GM23338 (cell line): ENCODE measurements at regions not wholly inside any gene's neighbourhood (a gene's known extent, or its start where the extent isn't known, plus 50 kb on each side); places are given as distances from the start of the nearest gene placed in this dataset.

Source experiments
- CREB1 ChIP-seq: fragments of 250-450 bp; sonication (Bioruptor Pico); IDR thresholded peaks from 2 replicates; pipeline ENCODE4 v1.5.0; 2020; ENCODE audit warnings: low read depth, mild to moderate bottlenecking, moderate library complexity
- EZH2 ChIP-seq: fragments of 200-600 bp; sonication (generic); IDR thresholded peaks from one replicate; pipeline ENCODE4 v1.8.0; 2017; ENCODE audit warnings: antibody characterized with exemption, mild to moderate bottlenecking, low read depth; ENCODE audit not compliant: unreplicated experiment
- EZH2phosphoT487 ChIP-seq: fragments of 200-600 bp; sonication (generic); IDR thresholded peaks from one replicate; pipeline ENCODE4 v1.8.1; 2018; ENCODE audit warnings: antibody characterized with exemption; ENCODE audit not compliant: unreplicated experiment
- JUNB ChIP-seq: IDR thresholded peaks from one replicate; pipeline ENCODE4 v1.6.1; 2016; ENCODE audit warnings: antibody characterized with exemption; ENCODE audit not compliant: unreplicated experiment
- POLR2AphosphoS5 ChIP-seq: IDR thresholded peaks from 2 replicates; pipeline ENCODE4 v1.6.1; 2016; ENCODE audit warnings: antibody characterized with exemption, low read depth
- ZNF114 ChIP-seq: fragments of 250-450 bp; sonication (Bioruptor Pico); IDR thresholded peaks from 2 replicates; pipeline ENCODE4 v1.5.0; 2020; ENCODE audit warnings: mild to moderate bottlenecking, moderate library complexity
- ZNF331 ChIP-seq: fragments of 250-450 bp; sonication (Bioruptor Pico); IDR thresholded peaks from 2 replicates; pipeline ENCODE4 v1.5.0; 2020; ENCODE audit warnings: low read depth, mild to moderate bottlenecking, moderate library complexity
- TF ChIP-seq, protein P1 (sequence below): IDR thresholded peaks from 2 replicates; pipeline ENCODE4 v1.6.1; 2016; ENCODE audit warnings: antibody characterized with exemption
- TF ChIP-seq, protein P2 (sequence below), 2 experiments: fragments of 200-600 bp in 1 of 2; sonication (generic) in 1 of 2; conservative IDR thresholded peaks; 2 replicates each; pipeline versions ENCODE4 v1.5.1 to v1.6.1; 2016 to 2017; ENCODE audit warnings: antibody characterized with exemption in 2 of 2, low read depth in 2 of 2, mild to moderate bottlenecking in 2 of 2, moderate library complexity in 1 of 2
- TF ChIP-seq, protein P3 (sequence below): IDR thresholded peaks from one replicate; pipeline ENCODE4 v1.6.1; 2018; ENCODE audit warnings: antibody characterized with exemption; ENCODE audit not compliant: unreplicated experiment
- TF ChIP-seq, protein P4 (sequence below): fragments of 250-450 bp; sonication (Bioruptor Pico); IDR thresholded peaks from 2 replicates; pipeline ENCODE4 v1.5.0; 2020; ENCODE audit warnings: mild to moderate bottlenecking, moderate library complexity

DNA sequence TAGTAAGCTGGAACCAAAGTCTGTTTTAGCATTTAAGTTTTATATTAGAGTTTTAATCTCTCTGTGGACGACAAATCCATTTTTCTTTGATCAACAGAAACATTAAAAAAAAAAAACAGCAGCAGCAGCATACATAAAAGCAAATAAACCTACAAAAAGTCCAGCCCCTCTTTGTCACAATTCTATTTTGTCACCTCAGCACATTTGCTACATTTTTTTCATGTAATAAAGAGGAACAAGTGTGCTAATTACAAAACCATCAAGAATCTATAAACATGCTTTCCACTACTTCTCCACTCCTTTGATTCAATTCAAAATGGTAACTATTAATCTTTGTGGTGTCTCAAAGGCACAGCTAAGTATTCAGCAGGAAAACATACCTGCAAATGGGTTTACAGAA lies 259.8 kb upstream of the GNAI1 start:
- TF ChIP-seq, protein P1, sequence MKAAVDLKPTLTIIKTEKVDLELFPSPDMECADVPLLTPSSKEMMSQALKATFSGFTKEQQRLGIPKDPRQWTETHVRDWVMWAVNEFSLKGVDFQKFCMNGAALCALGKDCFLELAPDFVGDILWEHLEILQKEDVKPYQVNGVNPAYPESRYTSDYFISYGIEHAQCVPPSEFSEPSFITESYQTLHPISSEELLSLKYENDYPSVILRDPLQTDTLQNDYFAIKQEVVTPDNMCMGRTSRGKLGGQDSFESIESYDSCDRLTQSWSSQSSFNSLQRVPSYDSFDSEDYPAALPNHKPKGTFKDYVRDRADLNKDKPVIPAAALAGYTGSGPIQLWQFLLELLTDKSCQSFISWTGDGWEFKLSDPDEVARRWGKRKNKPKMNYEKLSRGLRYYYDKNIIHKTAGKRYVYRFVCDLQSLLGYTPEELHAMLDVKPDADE = no peak
- TF ChIP-seq, protein P2, sequence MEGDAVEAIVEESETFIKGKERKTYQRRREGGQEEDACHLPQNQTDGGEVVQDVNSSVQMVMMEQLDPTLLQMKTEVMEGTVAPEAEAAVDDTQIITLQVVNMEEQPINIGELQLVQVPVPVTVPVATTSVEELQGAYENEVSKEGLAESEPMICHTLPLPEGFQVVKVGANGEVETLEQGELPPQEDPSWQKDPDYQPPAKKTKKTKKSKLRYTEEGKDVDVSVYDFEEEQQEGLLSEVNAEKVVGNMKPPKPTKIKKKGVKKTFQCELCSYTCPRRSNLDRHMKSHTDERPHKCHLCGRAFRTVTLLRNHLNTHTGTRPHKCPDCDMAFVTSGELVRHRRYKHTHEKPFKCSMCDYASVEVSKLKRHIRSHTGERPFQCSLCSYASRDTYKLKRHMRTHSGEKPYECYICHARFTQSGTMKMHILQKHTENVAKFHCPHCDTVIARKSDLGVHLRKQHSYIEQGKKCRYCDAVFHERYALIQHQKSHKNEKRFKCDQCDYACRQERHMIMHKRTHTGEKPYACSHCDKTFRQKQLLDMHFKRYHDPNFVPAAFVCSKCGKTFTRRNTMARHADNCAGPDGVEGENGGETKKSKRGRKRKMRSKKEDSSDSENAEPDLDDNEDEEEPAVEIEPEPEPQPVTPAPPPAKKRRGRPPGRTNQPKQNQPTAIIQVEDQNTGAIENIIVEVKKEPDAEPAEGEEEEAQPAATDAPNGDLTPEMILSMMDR (conservative IDR thresholded peaks at IDR 0.05; ENCODE audit: low read depth in 2 of 2) = no peak
- TF ChIP-seq POLR2AphosphoS5 = no peak
- no peak for TF ChIP-seq EZH2
- TF ChIP-seq, protein P3, sequence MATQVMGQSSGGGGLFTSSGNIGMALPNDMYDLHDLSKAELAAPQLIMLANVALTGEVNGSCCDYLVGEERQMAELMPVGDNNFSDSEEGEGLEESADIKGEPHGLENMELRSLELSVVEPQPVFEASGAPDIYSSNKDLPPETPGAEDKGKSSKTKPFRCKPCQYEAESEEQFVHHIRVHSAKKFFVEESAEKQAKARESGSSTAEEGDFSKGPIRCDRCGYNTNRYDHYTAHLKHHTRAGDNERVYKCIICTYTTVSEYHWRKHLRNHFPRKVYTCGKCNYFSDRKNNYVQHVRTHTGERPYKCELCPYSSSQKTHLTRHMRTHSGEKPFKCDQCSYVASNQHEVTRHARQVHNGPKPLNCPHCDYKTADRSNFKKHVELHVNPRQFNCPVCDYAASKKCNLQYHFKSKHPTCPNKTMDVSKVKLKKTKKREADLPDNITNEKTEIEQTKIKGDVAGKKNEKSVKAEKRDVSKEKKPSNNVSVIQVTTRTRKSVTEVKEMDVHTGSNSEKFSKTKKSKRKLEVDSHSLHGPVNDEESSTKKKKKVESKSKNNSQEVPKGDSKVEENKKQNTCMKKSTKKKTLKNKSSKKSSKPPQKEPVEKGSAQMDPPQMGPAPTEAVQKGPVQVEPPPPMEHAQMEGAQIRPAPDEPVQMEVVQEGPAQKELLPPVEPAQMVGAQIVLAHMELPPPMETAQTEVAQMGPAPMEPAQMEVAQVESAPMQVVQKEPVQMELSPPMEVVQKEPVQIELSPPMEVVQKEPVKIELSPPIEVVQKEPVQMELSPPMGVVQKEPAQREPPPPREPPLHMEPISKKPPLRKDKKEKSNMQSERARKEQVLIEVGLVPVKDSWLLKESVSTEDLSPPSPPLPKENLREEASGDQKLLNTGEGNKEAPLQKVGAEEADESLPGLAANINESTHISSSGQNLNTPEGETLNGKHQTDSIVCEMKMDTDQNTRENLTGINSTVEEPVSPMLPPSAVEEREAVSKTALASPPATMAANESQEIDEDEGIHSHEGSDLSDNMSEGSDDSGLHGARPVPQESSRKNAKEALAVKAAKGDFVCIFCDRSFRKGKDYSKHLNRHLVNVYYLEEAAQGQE = no peak
- no peak for TF ChIP-seq EZH2phosphoT487
- no peak for TF ChIP-seq JUNB
- no peak for TF ChIP-seq CREB1
- TF ChIP-seq ZNF114 (CRISPR knock-in tag) = no peak
- TF ChIP-seq, protein P4, sequence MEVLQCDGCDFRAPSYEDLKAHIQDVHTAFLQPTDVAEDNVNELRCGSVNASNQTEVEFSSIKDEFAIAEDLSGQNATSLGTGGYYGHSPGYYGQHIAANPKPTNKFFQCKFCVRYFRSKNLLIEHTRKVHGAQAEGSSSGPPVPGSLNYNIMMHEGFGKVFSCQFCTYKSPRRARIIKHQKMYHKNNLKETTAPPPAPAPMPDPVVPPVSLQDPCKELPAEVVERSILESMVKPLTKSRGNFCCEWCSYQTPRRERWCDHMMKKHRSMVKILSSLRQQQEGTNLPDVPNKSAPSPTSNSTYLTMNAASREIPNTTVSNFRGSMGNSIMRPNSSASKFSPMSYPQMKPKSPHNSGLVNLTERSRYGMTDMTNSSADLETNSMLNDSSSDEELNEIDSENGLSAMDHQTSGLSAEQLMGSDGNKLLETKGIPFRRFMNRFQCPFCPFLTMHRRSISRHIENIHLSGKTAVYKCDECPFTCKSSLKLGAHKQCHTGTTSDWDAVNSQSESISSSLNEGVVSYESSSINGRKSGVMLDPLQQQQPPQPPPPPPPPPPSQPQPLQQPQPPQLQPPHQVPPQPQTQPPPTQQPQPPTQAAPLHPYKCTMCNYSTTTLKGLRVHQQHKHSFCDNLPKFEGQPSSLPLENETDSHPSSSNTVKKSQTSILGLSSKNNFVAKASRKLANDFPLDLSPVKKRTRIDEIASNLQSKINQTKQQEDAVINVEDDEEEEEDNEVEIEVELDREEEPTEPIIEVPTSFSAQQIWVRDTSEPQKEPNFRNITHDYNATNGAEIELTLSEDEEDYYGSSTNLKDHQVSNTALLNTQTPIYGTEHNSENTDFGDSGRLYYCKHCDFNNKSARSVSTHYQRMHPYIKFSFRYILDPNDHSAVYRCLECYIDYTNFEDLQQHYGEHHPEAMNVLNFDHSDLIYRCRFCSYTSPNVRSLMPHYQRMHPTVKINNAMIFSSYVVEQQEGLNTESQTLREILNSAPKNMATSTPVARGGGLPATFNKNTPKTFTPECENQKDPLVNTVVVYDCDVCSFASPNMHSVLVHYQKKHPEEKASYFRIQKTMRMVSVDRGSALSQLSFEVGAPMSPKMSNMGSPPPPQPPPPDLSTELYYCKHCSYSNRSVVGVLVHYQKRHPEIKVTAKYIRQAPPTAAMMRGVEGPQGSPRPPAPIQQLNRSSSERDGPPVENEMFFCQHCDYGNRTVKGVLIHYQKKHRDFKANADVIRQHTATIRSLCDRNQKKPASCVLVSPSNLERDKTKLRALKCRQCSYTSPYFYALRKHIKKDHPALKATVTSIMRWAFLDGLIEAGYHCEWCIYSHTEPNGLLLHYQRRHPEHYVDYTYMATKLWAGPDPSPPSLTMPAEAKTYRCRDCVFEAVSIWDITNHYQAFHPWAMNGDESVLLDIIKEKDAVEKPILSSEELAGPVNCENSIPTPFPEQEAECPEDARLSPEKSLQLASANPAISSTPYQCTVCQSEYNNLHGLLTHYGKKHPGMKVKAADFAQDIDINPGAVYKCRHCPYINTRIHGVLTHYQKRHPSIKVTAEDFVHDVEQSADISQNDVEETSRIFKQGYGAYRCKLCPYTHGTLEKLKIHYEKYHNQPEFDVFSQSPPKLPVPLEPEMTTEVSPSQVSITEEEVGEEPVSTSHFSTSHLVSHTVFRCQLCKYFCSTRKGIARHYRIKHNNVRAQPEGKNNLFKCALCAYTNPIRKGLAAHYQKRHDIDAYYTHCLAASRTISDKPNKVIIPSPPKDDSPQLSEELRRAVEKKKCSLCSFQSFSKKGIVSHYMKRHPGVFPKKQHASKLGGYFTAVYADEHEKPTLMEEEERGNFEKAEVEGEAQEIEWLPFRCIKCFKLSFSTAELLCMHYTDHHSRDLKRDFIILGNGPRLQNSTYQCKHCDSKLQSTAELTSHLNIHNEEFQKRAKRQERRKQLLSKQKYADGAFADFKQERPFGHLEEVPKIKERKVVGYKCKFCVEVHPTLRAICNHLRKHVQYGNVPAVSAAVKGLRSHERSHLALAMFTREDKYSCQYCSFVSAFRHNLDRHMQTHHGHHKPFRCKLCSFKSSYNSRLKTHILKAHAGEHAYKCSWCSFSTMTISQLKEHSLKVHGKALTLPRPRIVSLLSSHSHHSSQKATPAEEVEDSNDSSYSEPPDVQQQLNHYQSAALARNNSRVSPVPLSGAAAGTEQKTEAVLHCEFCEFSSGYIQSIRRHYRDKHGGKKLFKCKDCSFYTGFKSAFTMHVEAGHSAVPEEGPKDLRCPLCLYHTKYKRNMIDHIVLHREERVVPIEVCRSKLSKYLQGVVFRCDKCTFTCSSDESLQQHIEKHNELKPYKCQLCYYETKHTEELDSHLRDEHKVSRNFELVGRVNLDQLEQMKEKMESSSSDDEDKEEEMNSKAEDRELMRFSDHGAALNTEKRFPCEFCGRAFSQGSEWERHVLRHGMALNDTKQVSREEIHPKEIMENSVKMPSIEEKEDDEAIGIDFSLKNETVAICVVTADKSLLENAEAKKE (CRISPR knock-in tag) = no peak
- TF ChIP-seq ZNF331 = no peak
